HG02884 (cell line): ENCODE measurements at regions not wholly inside any gene's neighbourhood (a gene's known extent, or its start where the extent isn't known, plus 50 kb on each side); places are given as distances from the start of the nearest gene placed in this dataset.

Source experiments
- ATAC-seq: cut with Tn5 transposase; IDR thresholded peaks from one replicate; pipeline ENCODE4 v1.9.1; 2021; ENCODE audit warnings: mild to moderate bottlenecking, moderate library complexity; ENCODE audit not compliant: unreplicated experiment

- no peak for ATAC-seq
Observed at GRCh38 chrX:110863883-110864282, 68.3 kb upstream of the CHRDL1 start.

GRCh38 chrX:110858565-110858964 is 62.9 kb upstream of the CHRDL1 start:
- no peak for ATAC-seq

- peak; percentile 48 for ATAC-seq
Observed at GRCh38 chrX:110853610-110854009, 58.0 kb upstream of the CHRDL1 start.

GRCh38 chrX:110852180-110852579 is 56.6 kb upstream of the CHRDL1 start:
- no peak for ATAC-seq

- ATAC-seq, result no peak
Observed at GRCh38 chrX:110851780-110852179, 56.2 kb upstream of the CHRDL1 start.

- peak; percentile 81 for ATAC-seq
Observed at GRCh38 chrX:110847334-110847733, 51.7 kb upstream of the CHRDL1 start.

GRCh38 chrX:110846071-110846470 is 50.5 kb upstream of the CHRDL1 start:
- ATAC-seq, result no peak
